ENCODE measurements at regions not wholly inside any gene's neighbourhood (a gene's known extent, or its start where the extent isn't known, plus 50 kb on each side); places are given as distances from the start of the nearest gene placed in this dataset.
"Not testable (repeated sequence)": the region's sequence is repeated elsewhere in the genome, so short reads cannot be mapped to it uniquely, and the experiment has no call there.

GRCh38 chr6:907928-908327, 215.0 kb upstream of the EXOC2 start:
- H3K4me3 ChIP-seq (ENCODE audit: insufficient read depth, low read depth, low read length), result no peak overlapping the region
- no peaks in the 10 kb centered on the region for H3K27me3 ChIP-seq (ENCODE audit: control insufficient read depth, insufficient read depth, low read length)
- no peaks in the 10 kb centered on the region for H3K36me3 ChIP-seq (replicated peaks; ENCODE audit: control insufficient read depth, insufficient read depth, low read length)
- DNase-seq, result no peak

GRCh38 chr6:906920-907319, 214.0 kb upstream of the EXOC2 start:
- peak; percentile 27 for DNase-seq
- H3K4me3 ChIP-seq (ENCODE audit: insufficient read depth, low read depth, low read length), result no peak overlapping the region
- no peaks in the 10 kb centered on the region for H3K36me3 ChIP-seq (replicated peaks; ENCODE audit: control insufficient read depth, insufficient read depth, low read length)
- no peaks in the 10 kb centered on the region for H3K27me3 ChIP-seq (ENCODE audit: control insufficient read depth, insufficient read depth, low read length)

GRCh38 chr6:905556-905955, 212.6 kb upstream of the EXOC2 start:
- H3K27me3 ChIP-seq (ENCODE audit: control insufficient read depth, insufficient read depth, low read length), result no peaks in the 10 kb centered on the region
- no peak overlapping the region for H3K4me3 ChIP-seq (ENCODE audit: insufficient read depth, low read depth, low read length)
- DNase-seq, result no peak
- no peaks in the 10 kb centered on the region for H3K36me3 ChIP-seq (replicated peaks; ENCODE audit: control insufficient read depth, insufficient read depth, low read length)

- DNase-seq, result no peak
- Histone ChIP-seq H3K27me3 (ENCODE audit: control insufficient read depth, insufficient read depth, low read length) (no peaks in the 10 kb centered on the region), H3K4me3 (ENCODE audit: insufficient read depth, low read depth, low read length) (no peak overlapping the region), H3K36me3 (replicated peaks; ENCODE audit: control insufficient read depth, insufficient read depth, low read length) (no peaks in the 10 kb centered on the region)
These were observed 212.1 kb upstream of the EXOC2 start for GRCh38 chr6:904994-905393.

- no peak overlapping the region for H3K4me3 ChIP-seq (ENCODE audit: insufficient read depth, low read depth, low read length)
- no peaks in the 10 kb centered on the region for H3K27me3 ChIP-seq (ENCODE audit: control insufficient read depth, insufficient read depth, low read length)
- no peaks in the 10 kb centered on the region for H3K36me3 ChIP-seq (replicated peaks; ENCODE audit: control insufficient read depth, insufficient read depth, low read length)
- DNase-seq, result no peak
These were observed 210.8 kb upstream of the EXOC2 start for GRCh38 chr6:903761-904160.

GRCh38 chr6:901696-902460, 208.9 kb upstream of the EXOC2 start:
- no peak for DNase-seq
- Histone ChIP-seq H3K27me3 (ENCODE audit: control insufficient read depth, insufficient read depth, low read length) (no peaks in the 10 kb centered on the region), H3K36me3 (replicated peaks; ENCODE audit: control insufficient read depth, insufficient read depth, low read length) (no peaks in the 10 kb centered on the region), H3K4me3 (ENCODE audit: insufficient read depth, low read depth, low read length) (no peak overlapping the region)

GRCh38 chr6:900716-901605, 208.0 kb upstream of the EXOC2 start:
- H3K4me3 ChIP-seq (ENCODE audit: insufficient read depth, low read depth, low read length), result no peak overlapping the region
- no peaks in the 10 kb centered on the region for H3K27me3 ChIP-seq (ENCODE audit: control insufficient read depth, insufficient read depth, low read length)
- no peak for DNase-seq
- no peaks in the 10 kb centered on the region for H3K36me3 ChIP-seq (replicated peaks; ENCODE audit: control insufficient read depth, insufficient read depth, low read length)

GRCh38 chr6:897528-898207, 204.7 kb upstream of the EXOC2 start:
- DNase-seq, result no peak
- Histone ChIP-seq H3K4me3 (ENCODE audit: insufficient read depth, low read depth, low read length) (no peak overlapping the region), H3K36me3 (replicated peaks; ENCODE audit: control insufficient read depth, insufficient read depth, low read length) (no peaks in the 10 kb centered on the region), H3K27me3 (ENCODE audit: control insufficient read depth, insufficient read depth, low read length) (no peaks in the 10 kb centered on the region)

GRCh38 chr6:894274-894673, 201.3 kb upstream of the EXOC2 start:
- DNase-seq, result peak; percentile 59
- no peak overlapping the region for H3K4me3 ChIP-seq (ENCODE audit: insufficient read depth, low read depth, low read length)
- H3K27me3 ChIP-seq (ENCODE audit: control insufficient read depth, insufficient read depth, low read length), result no peaks in the 10 kb centered on the region
- no peaks in the 10 kb centered on the region for H3K36me3 ChIP-seq (replicated peaks; ENCODE audit: control insufficient read depth, insufficient read depth, low read length)

- Histone ChIP-seq H3K4me3 (ENCODE audit: insufficient read depth, low read depth, low read length) (no peak overlapping the region), H3K36me3 (replicated peaks; ENCODE audit: control insufficient read depth, insufficient read depth, low read length) (no peaks in the 10 kb centered on the region), H3K27me3 (ENCODE audit: control insufficient read depth, insufficient read depth, low read length) (no peaks in the 10 kb centered on the region)
- DNase-seq, result no peak
These were observed 198.1 kb upstream of the EXOC2 start for GRCh38 chr6:890995-891394.

- Histone ChIP-seq H3K4me3 (ENCODE audit: insufficient read depth, low read depth, low read length) (no peak overlapping the region), H3K27me3 (ENCODE audit: control insufficient read depth, insufficient read depth, low read length) (no peaks in the 10 kb centered on the region), H3K36me3 (replicated peaks; ENCODE audit: control insufficient read depth, insufficient read depth, low read length) (no peaks in the 10 kb centered on the region)
- DNase-seq, result no peak
These were observed 197.3 kb upstream of the EXOC2 start for GRCh38 chr6:890201-890600.

- no peak overlapping the region for H3K4me3 ChIP-seq (ENCODE audit: insufficient read depth, low read depth, low read length)
- no peaks in the 10 kb centered on the region for H3K27me3 ChIP-seq (ENCODE audit: control insufficient read depth, insufficient read depth, low read length)
- no peaks in the 10 kb centered on the region for H3K36me3 ChIP-seq (replicated peaks; ENCODE audit: control insufficient read depth, insufficient read depth, low read length)
- DNase-seq, result peak; percentile 58
These were observed 194.8 kb upstream of the EXOC2 start for GRCh38 chr6:887583-888235.

- DNase-seq; H3K36me3 ChIP-seq (replicated peaks; ENCODE audit: control insufficient read depth, insufficient read depth, low read length); H3K4me3 ChIP-seq (ENCODE audit: insufficient read depth, low read depth, low read length); H3K27me3 ChIP-seq (ENCODE audit: control insufficient read depth, insufficient read depth, low read length): not testable (repeated sequence)
These were observed 193.2 kb upstream of the EXOC2 start for GRCh38 chr6:886116-886515.

GRCh38 chr6:885051-885590, 192.2 kb upstream of the EXOC2 start:
- Histone ChIP-seq H3K4me3 (ENCODE audit: insufficient read depth, low read depth, low read length) (no peak overlapping the region), H3K36me3 (replicated peaks; ENCODE audit: control insufficient read depth, insufficient read depth, low read length) (no peaks in the 10 kb centered on the region), H3K27me3 (ENCODE audit: control insufficient read depth, insufficient read depth, low read length) (no peaks in the 10 kb centered on the region)
- no peak for DNase-seq

All from H7 (cell line).